ENCODE measurements at regions not wholly inside any gene's neighbourhood (a gene's known extent, or its start where the extent isn't known, plus 50 kb on each side); places are given as distances from the start of the nearest gene placed in this dataset.

DNA sequence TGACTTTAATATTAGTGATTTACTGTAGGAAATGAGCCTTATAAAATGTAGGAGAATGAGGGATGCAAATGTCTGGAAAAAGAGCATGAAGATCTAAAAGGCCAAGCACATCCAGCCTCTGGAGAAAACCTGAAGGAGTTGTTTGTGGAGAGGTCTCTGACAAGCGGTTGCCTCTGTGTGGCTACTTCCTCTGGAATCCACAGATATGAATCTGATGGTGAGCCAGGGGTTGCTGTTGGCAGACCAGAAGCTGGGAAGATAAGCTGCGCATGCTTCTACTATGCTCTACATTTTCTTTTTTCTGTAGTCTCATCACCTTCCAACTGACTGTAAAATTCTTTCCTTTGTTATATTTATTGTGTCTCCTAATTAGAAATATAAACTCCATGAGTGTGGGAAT lies 248.6 kb downstream of the OLFM3 start:
- FAIRE-seq: no peak
- no peak for DNase-seq (ENCODE audit: insufficient read length, low spot score)
